ENCODE measurements at regions not wholly inside any gene's neighbourhood (a gene's known extent, or its start where the extent isn't known, plus 50 kb on each side); places are given as distances from the start of the nearest gene placed in this dataset.

DNA sequence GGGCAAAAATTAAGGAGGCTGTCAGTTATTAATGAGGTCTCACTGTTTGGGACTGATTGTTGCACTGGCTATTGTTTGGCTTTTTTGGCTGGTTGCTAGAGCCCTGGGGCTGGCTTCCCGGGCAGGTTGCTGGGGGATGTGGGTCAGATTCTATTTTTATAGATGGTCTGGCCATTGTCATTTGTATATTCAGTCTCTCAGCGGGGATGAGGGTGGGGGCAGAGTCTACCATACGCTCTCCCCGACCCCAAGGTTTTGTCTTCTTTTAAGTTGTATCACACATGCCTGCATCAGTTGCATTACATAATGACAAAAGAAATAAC, 84.3 kb upstream of the GRB10 start:
- TF ChIP-seq, protein P1, sequence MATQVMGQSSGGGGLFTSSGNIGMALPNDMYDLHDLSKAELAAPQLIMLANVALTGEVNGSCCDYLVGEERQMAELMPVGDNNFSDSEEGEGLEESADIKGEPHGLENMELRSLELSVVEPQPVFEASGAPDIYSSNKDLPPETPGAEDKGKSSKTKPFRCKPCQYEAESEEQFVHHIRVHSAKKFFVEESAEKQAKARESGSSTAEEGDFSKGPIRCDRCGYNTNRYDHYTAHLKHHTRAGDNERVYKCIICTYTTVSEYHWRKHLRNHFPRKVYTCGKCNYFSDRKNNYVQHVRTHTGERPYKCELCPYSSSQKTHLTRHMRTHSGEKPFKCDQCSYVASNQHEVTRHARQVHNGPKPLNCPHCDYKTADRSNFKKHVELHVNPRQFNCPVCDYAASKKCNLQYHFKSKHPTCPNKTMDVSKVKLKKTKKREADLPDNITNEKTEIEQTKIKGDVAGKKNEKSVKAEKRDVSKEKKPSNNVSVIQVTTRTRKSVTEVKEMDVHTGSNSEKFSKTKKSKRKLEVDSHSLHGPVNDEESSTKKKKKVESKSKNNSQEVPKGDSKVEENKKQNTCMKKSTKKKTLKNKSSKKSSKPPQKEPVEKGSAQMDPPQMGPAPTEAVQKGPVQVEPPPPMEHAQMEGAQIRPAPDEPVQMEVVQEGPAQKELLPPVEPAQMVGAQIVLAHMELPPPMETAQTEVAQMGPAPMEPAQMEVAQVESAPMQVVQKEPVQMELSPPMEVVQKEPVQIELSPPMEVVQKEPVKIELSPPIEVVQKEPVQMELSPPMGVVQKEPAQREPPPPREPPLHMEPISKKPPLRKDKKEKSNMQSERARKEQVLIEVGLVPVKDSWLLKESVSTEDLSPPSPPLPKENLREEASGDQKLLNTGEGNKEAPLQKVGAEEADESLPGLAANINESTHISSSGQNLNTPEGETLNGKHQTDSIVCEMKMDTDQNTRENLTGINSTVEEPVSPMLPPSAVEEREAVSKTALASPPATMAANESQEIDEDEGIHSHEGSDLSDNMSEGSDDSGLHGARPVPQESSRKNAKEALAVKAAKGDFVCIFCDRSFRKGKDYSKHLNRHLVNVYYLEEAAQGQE (IDR thresholded peaks at IDR 0.05; ENCODE audit: insufficient replicate concordance, low read depth) = no peak
- TF ChIP-seq, protein P2, sequence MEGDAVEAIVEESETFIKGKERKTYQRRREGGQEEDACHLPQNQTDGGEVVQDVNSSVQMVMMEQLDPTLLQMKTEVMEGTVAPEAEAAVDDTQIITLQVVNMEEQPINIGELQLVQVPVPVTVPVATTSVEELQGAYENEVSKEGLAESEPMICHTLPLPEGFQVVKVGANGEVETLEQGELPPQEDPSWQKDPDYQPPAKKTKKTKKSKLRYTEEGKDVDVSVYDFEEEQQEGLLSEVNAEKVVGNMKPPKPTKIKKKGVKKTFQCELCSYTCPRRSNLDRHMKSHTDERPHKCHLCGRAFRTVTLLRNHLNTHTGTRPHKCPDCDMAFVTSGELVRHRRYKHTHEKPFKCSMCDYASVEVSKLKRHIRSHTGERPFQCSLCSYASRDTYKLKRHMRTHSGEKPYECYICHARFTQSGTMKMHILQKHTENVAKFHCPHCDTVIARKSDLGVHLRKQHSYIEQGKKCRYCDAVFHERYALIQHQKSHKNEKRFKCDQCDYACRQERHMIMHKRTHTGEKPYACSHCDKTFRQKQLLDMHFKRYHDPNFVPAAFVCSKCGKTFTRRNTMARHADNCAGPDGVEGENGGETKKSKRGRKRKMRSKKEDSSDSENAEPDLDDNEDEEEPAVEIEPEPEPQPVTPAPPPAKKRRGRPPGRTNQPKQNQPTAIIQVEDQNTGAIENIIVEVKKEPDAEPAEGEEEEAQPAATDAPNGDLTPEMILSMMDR (IDR thresholded peaks at IDR 0.05; ENCODE audit: insufficient read depth, low read length) = no peak
